Cardiac fibroblast (primary cell): ENCODE measurements at regions not wholly inside any gene's neighbourhood (a gene's known extent, or its start where the extent isn't known, plus 50 kb on each side); places are given as distances from the start of the nearest gene placed in this dataset.
A peak's percentile ranks its signal among the peaks of the same experiment; 100 is the strongest.

ENCODE experiments used
- DNase-seq, 2 donors: peaks; one replicate each; pipeline versions ENCODE4 v3.0.0 to v3.0.0-alpha.2; 2010; ENCODE audit warnings: low read depth in 2 of 2
- H3K4me3 ChIP-seq, 2 donors: replicated peaks in 1 of 2; 1 replicate in 1 of 2; 2 replicates in 1 of 2; pipeline ENCODE4 v1.5.1; 2011; ENCODE audit warnings: low read depth in 2 of 2, low read length in 2 of 2, mild to moderate bottlenecking in 2 of 2, moderate library complexity in 1 of 2
- TF ChIP-seq, protein P1 (sequence below): IDR thresholded peaks from one replicate; pipeline ENCODE4 v1.5.1; 2011; ENCODE audit warnings: low read depth, mild to moderate bottlenecking, low read length, inconsistent platforms

DNA sequence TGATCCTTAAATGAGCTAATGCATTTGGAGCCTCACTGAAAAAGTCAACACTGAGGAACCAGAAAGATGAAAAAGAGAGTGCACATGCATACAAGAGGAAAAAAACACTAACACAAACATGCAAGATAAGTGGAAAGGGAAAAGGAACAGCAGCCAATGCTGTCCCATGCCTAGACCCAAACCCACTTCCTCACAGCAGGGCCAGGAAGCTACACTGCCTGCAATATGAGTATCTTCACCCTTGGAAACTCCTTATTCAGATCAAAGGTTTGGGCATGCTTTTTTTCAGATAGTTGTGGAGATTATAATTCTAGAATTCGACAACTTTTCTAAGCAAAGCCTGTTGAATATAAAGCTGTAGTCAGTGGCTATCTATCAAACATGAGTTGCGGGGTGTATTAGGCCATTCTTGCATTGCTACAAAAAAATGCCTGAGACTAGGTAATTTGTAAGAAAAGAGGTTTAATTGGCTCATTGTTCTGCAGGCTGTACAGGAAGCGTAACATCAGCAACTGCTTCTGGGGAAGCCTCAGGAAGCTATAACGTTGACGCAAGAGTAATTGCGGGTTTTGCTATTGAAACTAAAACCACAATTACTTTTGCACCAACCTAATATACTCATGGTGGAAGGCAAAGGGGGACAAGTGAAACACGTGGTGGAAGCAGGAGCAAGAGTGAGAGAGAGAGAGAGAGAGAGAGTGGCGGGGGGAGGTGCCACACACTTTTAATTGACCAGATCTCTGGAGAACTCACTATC is 138.2 kb downstream of the MBD2 start:
- H3K4me3 ChIP-seq = no peak overlapping the region
- TF ChIP-seq, protein P1, sequence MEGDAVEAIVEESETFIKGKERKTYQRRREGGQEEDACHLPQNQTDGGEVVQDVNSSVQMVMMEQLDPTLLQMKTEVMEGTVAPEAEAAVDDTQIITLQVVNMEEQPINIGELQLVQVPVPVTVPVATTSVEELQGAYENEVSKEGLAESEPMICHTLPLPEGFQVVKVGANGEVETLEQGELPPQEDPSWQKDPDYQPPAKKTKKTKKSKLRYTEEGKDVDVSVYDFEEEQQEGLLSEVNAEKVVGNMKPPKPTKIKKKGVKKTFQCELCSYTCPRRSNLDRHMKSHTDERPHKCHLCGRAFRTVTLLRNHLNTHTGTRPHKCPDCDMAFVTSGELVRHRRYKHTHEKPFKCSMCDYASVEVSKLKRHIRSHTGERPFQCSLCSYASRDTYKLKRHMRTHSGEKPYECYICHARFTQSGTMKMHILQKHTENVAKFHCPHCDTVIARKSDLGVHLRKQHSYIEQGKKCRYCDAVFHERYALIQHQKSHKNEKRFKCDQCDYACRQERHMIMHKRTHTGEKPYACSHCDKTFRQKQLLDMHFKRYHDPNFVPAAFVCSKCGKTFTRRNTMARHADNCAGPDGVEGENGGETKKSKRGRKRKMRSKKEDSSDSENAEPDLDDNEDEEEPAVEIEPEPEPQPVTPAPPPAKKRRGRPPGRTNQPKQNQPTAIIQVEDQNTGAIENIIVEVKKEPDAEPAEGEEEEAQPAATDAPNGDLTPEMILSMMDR = no peak
- DNase-seq = no peak

DNA sequence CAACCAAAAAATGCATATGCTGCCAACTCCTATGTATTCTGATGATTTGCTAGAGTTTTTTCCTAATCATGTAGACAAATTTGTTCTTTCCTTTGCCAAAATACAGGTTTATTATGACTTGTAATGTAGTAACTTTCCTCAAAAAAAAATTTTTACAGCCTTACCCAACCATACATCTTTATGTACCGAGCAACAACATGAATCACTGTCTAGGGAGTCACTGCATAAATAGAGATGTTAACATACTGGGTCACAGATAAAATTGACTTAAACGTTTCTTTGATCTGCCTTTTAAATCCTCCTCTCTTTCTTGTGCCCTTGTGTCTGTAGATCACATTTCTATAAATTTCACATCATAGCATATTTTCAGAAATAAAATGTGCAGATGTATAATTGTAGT is 143.6 kb downstream of the MBD2 start:
- H3K4me3 ChIP-seq = no peak overlapping the region
- peak in 1 of 2 donors; percentile 40 for DNase-seq
- TF ChIP-seq, protein P1 = no peak

DNA sequence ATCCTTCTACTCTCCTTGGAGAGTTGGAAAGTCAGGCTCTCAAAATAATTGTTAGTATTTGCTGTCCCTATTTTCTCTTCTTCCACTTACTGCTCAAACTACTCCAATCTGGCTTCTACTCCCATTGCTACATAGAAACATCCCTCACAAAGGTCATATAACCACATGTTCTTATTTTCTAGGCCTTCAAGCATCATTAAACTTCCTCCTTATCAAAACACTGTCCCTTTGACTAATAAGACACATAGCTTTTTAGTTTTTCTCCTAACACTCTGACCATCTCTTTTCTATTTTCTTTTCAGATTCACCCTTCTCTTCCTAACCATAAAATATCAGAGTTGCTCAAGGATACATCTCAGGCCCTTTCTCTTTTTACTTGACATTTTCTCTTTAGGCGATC is 148.3 kb downstream of the MBD2 start:
- no peak overlapping the region for H3K4me3 ChIP-seq
- DNase-seq = no peak
- TF ChIP-seq, protein P1 = no peak

DNA sequence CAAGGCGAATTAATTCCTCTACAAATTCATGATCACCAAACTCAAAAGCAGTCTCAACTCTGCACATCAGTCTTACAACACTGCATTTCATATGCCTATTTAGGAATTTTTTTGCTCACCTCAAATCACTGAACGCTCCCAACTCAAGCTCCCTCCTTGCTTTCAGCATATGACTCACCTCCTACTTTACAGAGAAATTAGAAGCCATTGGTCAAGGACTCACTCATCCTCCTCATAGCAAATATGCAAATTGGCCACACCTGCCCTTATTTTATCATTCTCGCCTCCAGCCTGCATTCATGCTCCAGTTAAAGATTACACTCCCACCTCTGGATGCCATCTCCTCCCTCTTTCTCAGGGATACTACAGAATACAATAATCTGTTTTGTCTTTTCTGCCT is 148.8 kb downstream of the MBD2 start:
- H3K4me3 ChIP-seq = no peak overlapping the region
- TF ChIP-seq, protein P1 = no peak
- DNase-seq = no peak

DNA sequence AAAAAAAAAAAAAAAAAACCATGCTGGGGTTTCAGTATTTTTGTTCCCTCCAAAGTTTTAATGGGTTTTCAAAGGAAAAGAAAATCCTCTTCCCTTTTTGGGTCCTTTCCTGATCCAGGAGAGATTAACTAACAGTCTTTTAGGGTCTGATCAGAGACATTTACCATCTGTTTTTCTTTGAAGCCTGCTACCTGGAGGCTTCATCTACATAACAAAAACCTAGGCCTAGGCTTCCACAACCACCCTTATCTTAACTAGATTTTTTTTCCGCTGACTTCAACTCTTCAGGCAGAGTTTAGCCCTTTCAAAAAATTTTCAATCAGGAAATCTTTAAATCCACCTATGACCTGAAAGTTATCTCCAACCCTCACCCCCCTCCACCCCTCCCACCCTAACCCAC is 154.7 kb downstream of the MBD2 start:
- H3K4me3 ChIP-seq = no peak overlapping the region
- TF ChIP-seq, protein P1 = no peak
- DNase-seq = no peak

DNA sequence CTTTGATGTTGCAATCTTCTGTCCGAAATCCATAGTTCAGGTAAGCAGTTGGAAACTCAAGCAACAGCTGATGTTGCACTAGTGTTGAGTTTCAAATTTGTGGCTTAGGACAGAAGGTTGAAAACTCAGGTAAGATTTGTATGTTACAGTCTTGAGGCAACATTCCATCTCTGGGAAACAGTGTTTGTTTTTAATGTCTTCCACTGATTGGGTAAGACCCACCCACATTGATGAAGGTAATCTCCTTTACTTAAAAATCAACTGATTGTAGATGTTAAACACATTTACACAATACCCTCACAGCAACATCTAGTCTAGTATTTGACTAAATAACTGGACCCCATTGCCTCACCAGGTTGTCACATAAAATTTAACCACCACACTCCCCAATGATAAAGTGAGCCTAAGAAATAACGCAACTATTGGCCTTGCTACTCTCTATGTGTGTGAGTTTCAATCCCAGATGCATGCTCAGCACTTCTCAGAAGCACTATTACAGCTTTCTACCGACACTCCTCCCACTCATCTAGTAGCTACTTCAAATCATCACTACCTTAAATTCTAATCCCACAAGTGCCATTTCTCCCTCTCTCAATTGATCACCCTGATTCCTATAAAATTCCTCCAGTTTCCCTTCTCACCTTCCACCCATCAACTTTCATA is 164.0 kb downstream of the MBD2 start:
- DNase-seq = no peak
- TF ChIP-seq, protein P1 = no peak

More for the DNA sequence above, 164.0 kb downstream of the MBD2 start:
- no peak overlapping the region for H3K4me3 ChIP-seq
